DOHH2 (cell line): ENCODE measurements at regions not wholly inside any gene's neighbourhood (a gene's known extent, or its start where the extent isn't known, plus 50 kb on each side); places are given as distances from the start of the nearest gene placed in this dataset.

Source experiments
- H3F3A ChIP-seq: fragments of 200-600 bp; sonication (generic), shearing (Covaris generic); 2 replicates; pipeline ENCODE4 v1.6.0; 2016; ENCODE audit warnings: antibody characterized with exemption, mild to moderate bottlenecking; ENCODE audit not compliant: control insufficient read depth, insufficient read depth
- H3K27ac ChIP-seq: fragments of 200-600 bp; sonication (generic); 2 replicates; pipeline ENCODE4 v1.5.1; 2014; ENCODE audit warnings: low read depth, mild to moderate bottlenecking, low read length, moderate library complexity
- H3K27me3 ChIP-seq: fragments of 200-600 bp; sonication (generic); 2 replicates; pipeline ENCODE4 v1.6.1; 2014; ENCODE audit warnings: mild to moderate bottlenecking, low read length, mixed read lengths; ENCODE audit not compliant: control insufficient read depth
- H3K36me3 ChIP-seq: fragments of 200-600 bp; sonication (generic); 2 replicates; pipeline ENCODE4 v1.6.1; 2014; ENCODE audit warnings: mild to moderate bottlenecking, low read length, moderate library complexity, mixed read lengths; ENCODE audit not compliant: control insufficient read depth
- H3K4me1 ChIP-seq: fragments of 200-600 bp; sonication (generic); 2 replicates; pipeline ENCODE4 v1.6.1; 2014; ENCODE audit warnings: mild to moderate bottlenecking, low read length, mixed read lengths; ENCODE audit not compliant: control insufficient read depth
- H3K4me2 ChIP-seq: fragments of 200-600 bp; sonication (generic); 2 replicates; pipeline ENCODE4 v1.6.0; 2014; ENCODE audit warnings: mild to moderate bottlenecking, low read length, moderate library complexity
- H3K4me3 ChIP-seq: fragments of 200-600 bp; sonication (generic); 2 replicates; pipeline ENCODE4 v1.5.1; 2014; ENCODE audit warnings: mild to moderate bottlenecking, low read length, mixed read lengths
- H3K79me2 ChIP-seq: fragments of 200-600 bp; sonication (generic); 2 replicates; pipeline ENCODE4 v1.6.1; 2014; ENCODE audit warnings: mild to moderate bottlenecking, low read length, mixed read lengths; ENCODE audit not compliant: control insufficient read depth
- H3K9me2 ChIP-seq: fragments of 200-600 bp; sonication (generic); replicated peaks from 2 replicates; pipeline ENCODE4 v1.6.1; 2014; ENCODE audit warnings: mild to moderate bottlenecking, low read length, mixed read lengths; ENCODE audit not compliant: control insufficient read depth
- H3K9me3 ChIP-seq: fragments of 200-600 bp; sonication (generic); 2 replicates; pipeline ENCODE4 v1.6.1; 2014; ENCODE audit warnings: antibody characterized with exemption, low read length, mixed read lengths; ENCODE audit not compliant: control insufficient read depth, insufficient read depth
- H4K20me1 ChIP-seq: fragments of 200-600 bp; sonication (generic); 2 replicates; pipeline ENCODE4 v1.6.0; 2014; ENCODE audit warnings: low read depth, mild to moderate bottlenecking, antibody characterized with exemption, low read length, moderate library complexity; ENCODE audit not compliant: control insufficient read depth, insufficient read depth
- CTCF ChIP-seq: fragments of 200-600 bp; sonication (generic); IDR thresholded peaks from one replicate; pipeline ENCODE4 v1.5.1; 2014; ENCODE audit warnings: antibody characterized with exemption, mild to moderate bottlenecking, low read depth, low read length; ENCODE audit not compliant: poor library complexity, severe bottlenecking
- EZH2phosphoT487 ChIP-seq: fragments of 200-600 bp; sonication (generic); IDR thresholded peaks from 2 replicates; pipeline ENCODE4 v1.6.1; 2017; ENCODE audit warnings: borderline replicate concordance, mild to moderate bottlenecking, antibody characterized with exemption, low read length, moderate library complexity, mixed read lengths

- Histone ChIP-seq H3K9me3 (peaks cover 6% of the 10 kb centered on the region; the same call in 1 of the 2 replicates), H3K4me3 (no peak overlapping the region), H3K9me2 (no peaks in the 10 kb centered on the region), H3K27ac (no peak overlapping the region), H3F3A (no peaks in the 10 kb centered on the region), H3K4me1 (no peaks in the 10 kb centered on the region), H3K27me3 (no peaks in the 10 kb centered on the region), H3K79me2 (no peaks in the 10 kb centered on the region), H3K4me2 (no peak overlapping the region), H4K20me1 (no peaks in the 10 kb centered on the region), H3K36me3 (no peaks in the 10 kb centered on the region)
- TF ChIP-seq CTCF (no peak), EZH2phosphoT487 (no peak)
These were observed 178.0 kb downstream of the RPAP3 start for GRCh38 chr12:47527816-47528215.

DNA sequence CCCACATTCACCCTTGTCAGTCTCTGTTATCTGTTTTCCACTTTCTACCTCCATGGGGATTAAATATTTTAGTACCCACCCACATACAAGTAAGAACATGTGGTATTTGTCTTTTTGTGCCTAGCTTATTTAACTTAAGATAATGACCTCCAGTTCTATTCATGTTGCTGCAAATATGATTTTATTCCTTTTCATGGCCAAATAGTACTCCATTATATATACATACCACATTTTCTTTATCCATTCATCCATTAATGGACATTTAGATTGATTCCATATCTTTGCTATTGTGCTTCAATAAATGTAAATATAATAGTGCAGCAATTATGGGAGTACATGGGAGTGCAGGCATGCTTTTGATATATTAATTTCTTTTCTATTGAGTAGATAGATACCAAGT lies 185.8 kb downstream of the RPAP3 start:
- no peaks in the 10 kb centered on the region for H3F3A ChIP-seq
- H3K9me2 ChIP-seq, result no peaks in the 10 kb centered on the region
- no peaks in the 10 kb centered on the region for H4K20me1 ChIP-seq
- no peak overlapping the region for H3K4me2 ChIP-seq
- H3K79me2 ChIP-seq, result no peaks in the 10 kb centered on the region
- no peaks in the 10 kb centered on the region; the same call in 1 of the 2 replicates for H3K9me3 ChIP-seq
- no peak for TF ChIP-seq EZH2phosphoT487
- no peak for TF ChIP-seq CTCF
- H3K4me3 ChIP-seq, result no peak overlapping the region
- no peaks in the 10 kb centered on the region for H3K36me3 ChIP-seq
- no peaks in the 10 kb centered on the region for H3K27me3 ChIP-seq
- H3K4me1 ChIP-seq, result no peaks in the 10 kb centered on the region
- no peak overlapping the region for H3K27ac ChIP-seq

- Histone ChIP-seq H3K27me3 (no peaks in the 10 kb centered on the region), H3K36me3 (no peaks in the 10 kb centered on the region), H3K79me2 (no peaks in the 10 kb centered on the region), H3K9me3 (peaks cover 6% of the 10 kb centered on the region; the same call in 1 of the 2 replicates), H3F3A (no peaks in the 10 kb centered on the region), H3K4me2 (no peak overlapping the region), H3K27ac (no peak overlapping the region), H3K9me2 (no peaks in the 10 kb centered on the region), H3K4me3 (no peak overlapping the region), H3K4me1 (no peaks in the 10 kb centered on the region), H4K20me1 (no peaks in the 10 kb centered on the region)
- no peak for TF ChIP-seq EZH2phosphoT487
- TF ChIP-seq CTCF, result no peak
These were observed 188.7 kb downstream of the RPAP3 start for GRCh38 chr12:47517122-47517521.
